ENCODE measurements at regions not wholly inside any gene's neighbourhood (a gene's known extent, or its start where the extent isn't known, plus 50 kb on each side); places are given as distances from the start of the nearest gene placed in this dataset.

DNA sequence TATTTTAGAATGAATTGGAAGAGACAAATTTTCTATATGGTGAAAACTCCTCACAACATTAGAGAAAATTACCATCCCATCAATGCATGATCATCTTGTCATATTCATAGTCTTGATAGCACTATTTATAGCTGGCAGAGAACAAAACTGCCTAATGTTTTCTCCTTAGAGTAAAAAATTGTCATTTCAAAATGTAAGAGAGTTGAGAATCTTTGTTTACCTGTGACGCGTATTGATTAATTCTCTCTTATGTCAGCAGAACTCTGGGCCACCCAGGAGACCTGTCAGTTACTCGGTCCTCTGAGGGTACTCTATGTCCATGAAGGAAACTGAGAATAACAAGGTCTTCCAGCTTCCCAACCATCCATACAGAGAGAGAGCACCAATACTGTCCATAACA, 381.4 kb upstream of the ZP4 start:
- Histone ChIP-seq H3K27ac (ENCODE audit: low read depth, low read length) (no peak overlapping the region), H2AFZ (ENCODE audit: low read depth, low read length, severe bottlenecking) (no peak overlapping the region)

DNA sequence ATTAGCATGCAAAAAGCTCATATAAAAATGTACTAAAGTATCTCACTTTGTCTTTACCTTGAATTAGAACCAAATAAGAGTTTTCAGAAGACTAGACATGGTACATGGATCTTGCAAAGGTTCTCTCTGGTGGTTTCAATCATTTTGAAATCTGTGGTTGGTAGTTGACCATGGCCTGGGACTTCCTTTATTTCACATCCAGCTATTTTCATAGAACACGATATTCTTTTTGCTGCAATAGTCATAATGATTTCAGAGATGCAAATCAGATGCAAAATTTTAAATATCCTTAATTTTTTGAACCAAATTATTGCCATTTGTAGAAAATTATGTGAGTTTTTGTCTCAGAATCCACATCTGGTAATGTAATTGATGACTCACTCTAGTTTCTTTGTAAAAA, 375.1 kb upstream of the ZP4 start:
- Histone ChIP-seq H3K36me3 (ENCODE audit: low read length) (no peaks in the 10 kb centered on the region), H2AFZ (ENCODE audit: low read depth, low read length, severe bottlenecking) (no peak overlapping the region), H3K79me2 (ENCODE audit: insufficient read depth, low read length) (no peaks in the 10 kb centered on the region), H3K9me3 (ENCODE audit: insufficient read depth, low read length) (no peaks in the 10 kb centered on the region), H3K4me3 (ENCODE audit: insufficient read depth, low read length, poor library complexity, severe bottlenecking) (no peak overlapping the region), H3K4me2 (ENCODE audit: low read depth, low read length, poor library complexity, severe bottlenecking) (no peak overlapping the region), H3F3A (ENCODE audit: insufficient read depth) (no peaks in the 10 kb centered on the region), H4K20me1 (ENCODE audit: low read depth, low read length) (no peaks in the 10 kb centered on the region), H3K9me2 (replicated peaks; ENCODE audit: insufficient read depth, low read length) (no peaks in the 10 kb centered on the region), H3K9ac (ENCODE audit: low read length) (no peak overlapping the region), H3K27me3 (ENCODE audit: low read length) (no peaks in the 10 kb centered on the region), H3K27ac (ENCODE audit: low read depth, low read length) (no peak overlapping the region)
- TF ChIP-seq EZH2phosphoT487 (conservative IDR thresholded peaks at IDR 0.05; ENCODE audit: low read length), result no peak

More for the DNA sequence above, 381.4 kb upstream of the ZP4 start:
- no peaks in the 10 kb centered on the region for H3K9me2 ChIP-seq (replicated peaks; ENCODE audit: insufficient read depth, low read length)
- TF ChIP-seq, protein P1, sequence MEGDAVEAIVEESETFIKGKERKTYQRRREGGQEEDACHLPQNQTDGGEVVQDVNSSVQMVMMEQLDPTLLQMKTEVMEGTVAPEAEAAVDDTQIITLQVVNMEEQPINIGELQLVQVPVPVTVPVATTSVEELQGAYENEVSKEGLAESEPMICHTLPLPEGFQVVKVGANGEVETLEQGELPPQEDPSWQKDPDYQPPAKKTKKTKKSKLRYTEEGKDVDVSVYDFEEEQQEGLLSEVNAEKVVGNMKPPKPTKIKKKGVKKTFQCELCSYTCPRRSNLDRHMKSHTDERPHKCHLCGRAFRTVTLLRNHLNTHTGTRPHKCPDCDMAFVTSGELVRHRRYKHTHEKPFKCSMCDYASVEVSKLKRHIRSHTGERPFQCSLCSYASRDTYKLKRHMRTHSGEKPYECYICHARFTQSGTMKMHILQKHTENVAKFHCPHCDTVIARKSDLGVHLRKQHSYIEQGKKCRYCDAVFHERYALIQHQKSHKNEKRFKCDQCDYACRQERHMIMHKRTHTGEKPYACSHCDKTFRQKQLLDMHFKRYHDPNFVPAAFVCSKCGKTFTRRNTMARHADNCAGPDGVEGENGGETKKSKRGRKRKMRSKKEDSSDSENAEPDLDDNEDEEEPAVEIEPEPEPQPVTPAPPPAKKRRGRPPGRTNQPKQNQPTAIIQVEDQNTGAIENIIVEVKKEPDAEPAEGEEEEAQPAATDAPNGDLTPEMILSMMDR (IDR thresholded peaks at IDR 0.05; ENCODE audit: insufficient read depth, low read length, poor library complexity, severe bottlenecking), result no peak
- TF ChIP-seq EZH2phosphoT487 (conservative IDR thresholded peaks at IDR 0.05; ENCODE audit: low read length), result no peak
- no peaks in the 10 kb centered on the region for H3F3A ChIP-seq (ENCODE audit: insufficient read depth)
- H3K4me3 ChIP-seq (ENCODE audit: insufficient read depth, low read length, poor library complexity, severe bottlenecking), result no peak overlapping the region
- no peaks in the 10 kb centered on the region for H3K79me2 ChIP-seq (ENCODE audit: insufficient read depth, low read length)
- H3K9me3 ChIP-seq (ENCODE audit: insufficient read depth, low read length), result no peaks in the 10 kb centered on the region
- no peak overlapping the region for H3K9ac ChIP-seq (ENCODE audit: low read length)
- no peaks in the 10 kb centered on the region for H3K27me3 ChIP-seq (ENCODE audit: low read length)
- H3K36me3 ChIP-seq (ENCODE audit: low read length), result no peaks in the 10 kb centered on the region
- H4K20me1 ChIP-seq (ENCODE audit: low read depth, low read length), result no peaks in the 10 kb centered on the region
- H3K4me2 ChIP-seq (ENCODE audit: low read depth, low read length, poor library complexity, severe bottlenecking), result no peak overlapping the region

DNA sequence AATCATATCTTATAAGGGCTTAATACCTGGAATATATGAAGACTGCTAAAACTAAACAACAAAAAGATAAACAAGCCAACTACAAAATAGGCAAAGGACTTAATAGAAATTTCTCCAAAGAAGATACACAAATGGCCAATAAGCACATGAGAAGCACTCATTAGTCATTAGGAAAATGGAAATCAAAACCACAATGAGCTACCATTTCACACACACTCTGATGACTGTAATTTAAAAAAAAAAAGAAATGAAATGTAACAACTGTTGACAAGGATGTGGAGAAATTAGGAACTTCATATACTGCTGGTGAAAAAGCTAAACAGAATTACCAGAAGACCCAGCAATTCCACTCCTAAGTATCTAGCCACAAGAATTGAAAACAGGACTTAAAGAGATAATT, 374.2 kb upstream of the ZP4 start:
- Histone ChIP-seq H3K27ac (ENCODE audit: low read depth, low read length) (no peak overlapping the region), H3K36me3 (ENCODE audit: low read length) (no peaks in the 10 kb centered on the region), H3F3A (ENCODE audit: insufficient read depth) (no peaks in the 10 kb centered on the region), H4K20me1 (ENCODE audit: low read depth, low read length) (no peaks in the 10 kb centered on the region), H3K4me2 (ENCODE audit: low read depth, low read length, poor library complexity, severe bottlenecking) (no peak overlapping the region), H2AFZ (ENCODE audit: low read depth, low read length, severe bottlenecking) (no peak overlapping the region), H3K27me3 (ENCODE audit: low read length) (no peaks in the 10 kb centered on the region), H3K9me3 (ENCODE audit: insufficient read depth, low read length) (no peaks in the 10 kb centered on the region), H3K79me2 (ENCODE audit: insufficient read depth, low read length) (no peaks in the 10 kb centered on the region), H3K9ac (ENCODE audit: low read length) (no peak overlapping the region), H3K4me3 (ENCODE audit: insufficient read depth, low read length, poor library complexity, severe bottlenecking) (no peak overlapping the region), H3K9me2 (replicated peaks; ENCODE audit: insufficient read depth, low read length) (no peaks in the 10 kb centered on the region)
- TF ChIP-seq, protein P1 (IDR thresholded peaks at IDR 0.05; ENCODE audit: insufficient read depth, low read length, poor library complexity, severe bottlenecking), result no peak
- TF ChIP-seq EZH2phosphoT487 (conservative IDR thresholded peaks at IDR 0.05; ENCODE audit: low read length), result no peak

DNA sequence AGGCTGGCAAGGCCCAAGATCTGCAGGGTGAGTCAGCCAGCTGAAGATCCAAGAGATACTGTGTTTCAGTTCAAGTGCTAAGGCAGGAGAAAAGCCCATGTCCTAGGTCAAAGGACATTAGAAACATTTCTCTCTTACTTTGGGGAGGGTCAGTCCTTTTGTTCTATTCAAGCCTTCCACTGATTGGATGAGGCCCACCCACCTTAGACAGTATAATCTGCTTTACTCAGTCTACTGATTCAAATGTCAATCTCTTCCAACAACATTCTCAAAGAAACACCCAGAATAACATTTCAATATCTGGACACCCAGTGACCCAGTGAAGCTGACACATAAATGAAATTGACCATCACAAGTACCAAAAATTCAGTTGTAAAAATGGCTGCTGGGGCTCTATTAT, 367.8 kb upstream of the ZP4 start:
- Histone ChIP-seq H3K4me2 (ENCODE audit: low read depth, low read length, poor library complexity, severe bottlenecking) (no peak overlapping the region), H3K9me3 (ENCODE audit: insufficient read depth, low read length) (no peaks in the 10 kb centered on the region), H3K36me3 (ENCODE audit: low read length) (no peaks in the 10 kb centered on the region), H3F3A (ENCODE audit: insufficient read depth) (no peaks in the 10 kb centered on the region), H3K27me3 (ENCODE audit: low read length) (no peaks in the 10 kb centered on the region), H3K9me2 (replicated peaks; ENCODE audit: insufficient read depth, low read length) (no peaks in the 10 kb centered on the region), H3K79me2 (ENCODE audit: insufficient read depth, low read length) (no peaks in the 10 kb centered on the region), H2AFZ (ENCODE audit: low read depth, low read length, severe bottlenecking) (no peak overlapping the region), H3K27ac (ENCODE audit: low read depth, low read length) (no peak overlapping the region), H4K20me1 (ENCODE audit: low read depth, low read length) (no peaks in the 10 kb centered on the region), H3K9ac (ENCODE audit: low read length) (no peak overlapping the region), H3K4me3 (ENCODE audit: insufficient read depth, low read length, poor library complexity, severe bottlenecking) (no peak overlapping the region)
- TF ChIP-seq, protein P1 (IDR thresholded peaks at IDR 0.05; ENCODE audit: insufficient read depth, low read length, poor library complexity, severe bottlenecking), result no peak
- TF ChIP-seq EZH2phosphoT487 (conservative IDR thresholded peaks at IDR 0.05; ENCODE audit: low read length), result no peak
